Neural cell (in vitro differentiated cells): ENCODE measurements at regions not wholly inside any gene's neighbourhood (a gene's known extent, or its start where the extent isn't known, plus 50 kb on each side); places are given as distances from the start of the nearest gene placed in this dataset.
A peak's percentile ranks its signal among the peaks of the same experiment; 100 is the strongest.

Source experiments
- H2AFZ ChIP-seq: fragments of 200-600, 300-800 bp; sonication (generic), shearing (Covaris generic); 2 replicates; pipeline ENCODE4 v1.6.0; 2014; ENCODE audit warnings: low read depth, mild to moderate bottlenecking, antibody characterized with exemption, low read length, moderate library complexity
- H3F3A ChIP-seq: fragments of 200-600 bp; shearing (Covaris generic); 2 replicates; pipeline ENCODE4 v1.6.1; 2016; ENCODE audit warnings: mild to moderate bottlenecking, moderate library complexity, mixed read lengths, antibody characterized with exemption, low read length; ENCODE audit not compliant: insufficient read depth, poor library complexity, severe bottlenecking
- H3K27ac ChIP-seq: fragments of 200-600, 300-800 bp; sonication (generic), shearing (Covaris generic); 2 replicates; pipeline ENCODE4 v1.5.1; 2014; ENCODE audit warnings: mild to moderate bottlenecking, low read length, moderate library complexity
- H3K27me3 ChIP-seq: fragments of 300-800, 200-600 bp; sonication (generic), shearing (Covaris generic); 2 replicates; pipeline ENCODE4 v1.6.0; 2014; ENCODE audit warnings: mild to moderate bottlenecking, low read depth, low read length, moderate library complexity; ENCODE audit not compliant: insufficient read depth
- H3K36me3 ChIP-seq: fragments of 300-800, 200-600 bp; sonication (generic), shearing (Covaris generic); 2 replicates; pipeline ENCODE4 v1.5.1; 2014; ENCODE audit warnings: mild to moderate bottlenecking, antibody characterized with exemption, low read length, moderate library complexity; ENCODE audit not compliant: insufficient read depth
- H3K4me2 ChIP-seq: fragments of 300-800, 200-600 bp; sonication (generic), shearing (Covaris generic); 2 replicates; pipeline ENCODE4 v1.6.0; 2014; ENCODE audit warnings: mild to moderate bottlenecking, low read length
- H3K4me3 ChIP-seq: fragments of 300-800, 200-600 bp; sonication (generic), shearing (Covaris generic); 2 replicates; pipeline ENCODE4 v1.5.1; 2014; ENCODE audit warnings: mild to moderate bottlenecking, low read length, moderate library complexity
- H3K79me2 ChIP-seq: fragments of 200-600 bp; shearing (Covaris generic); replicated peaks from 2 replicates; pipeline ENCODE4 v1.6.0; 2014; ENCODE audit warnings: mild to moderate bottlenecking, low read length, moderate library complexity; ENCODE audit not compliant: insufficient read depth
- H3K9ac ChIP-seq: fragments of 300-800, 200-600 bp; sonication (generic), shearing (Covaris generic); 2 replicates; pipeline ENCODE4 v1.6.1; 2016; ENCODE audit warnings: mild to moderate bottlenecking, low read length, mixed read lengths
- H3K9me2 ChIP-seq: fragments of 200-600 bp; shearing (Covaris generic); 2 replicates; pipeline ENCODE4 v1.6.1; 2016; ENCODE audit warnings: mild to moderate bottlenecking, low read length, mixed read lengths; ENCODE audit not compliant: insufficient read depth
- H3K9me3 ChIP-seq: fragments of 200-600, 300-800 bp; sonication (generic), shearing (Covaris generic); 2 replicates; pipeline ENCODE4 v1.6.1; 2016; ENCODE audit warnings: mild to moderate bottlenecking, mixed run types, low read length, moderate library complexity, mixed read lengths
- H4K20me1 ChIP-seq: fragments of 200-600 bp; shearing (Covaris generic); 2 replicates; pipeline ENCODE4 v1.6.1; 2016; ENCODE audit warnings: mild to moderate bottlenecking, mixed run types; ENCODE audit not compliant: insufficient read depth
- CTCF ChIP-seq: fragments of 450-650 bp; IDR thresholded peaks from 2 replicates; pipeline ENCODE4 v1.5.1; 2014; ENCODE audit warnings: antibody characterized with exemption, mild to moderate bottlenecking, moderate library complexity; ENCODE audit not compliant: poor library complexity, severe bottlenecking
- EP300 ChIP-seq: fragments of 450-650 bp; conservative IDR thresholded peaks from 2 replicates; pipeline ENCODE4 v1.6.1; 2014; ENCODE audit warnings: antibody characterized with exemption, mild to moderate bottlenecking, moderate library complexity; ENCODE audit not compliant: poor library complexity, severe bottlenecking
- EZH2 ChIP-seq: fragments of 200-600, 300-800 bp; shearing (Covaris generic), sonication (generic); IDR thresholded peaks from 2 replicates; pipeline ENCODE4 v1.6.1; 2014; ENCODE audit warnings: antibody characterized with exemption, low read length, borderline replicate concordance, mild to moderate bottlenecking; ENCODE audit not compliant: insufficient read depth, poor library complexity, severe bottlenecking
- MXI1 ChIP-seq: fragments of 450-650 bp; conservative IDR thresholded peaks from 2 replicates; pipeline ENCODE4 v1.6.1; 2014; ENCODE audit warnings: antibody characterized with exemption, mild to moderate bottlenecking; ENCODE audit not compliant: poor library complexity, severe bottlenecking
- POLR2AphosphoS5 ChIP-seq: IDR thresholded peaks from 2 replicates; pipeline ENCODE4 v1.6.1; 2012
- RAD21 ChIP-seq: fragments of 450-650 bp; conservative IDR thresholded peaks from 2 replicates; pipeline ENCODE4 v1.6.1; 2014; ENCODE audit warnings: antibody characterized with exemption, mild to moderate bottlenecking, moderate library complexity
- REST ChIP-seq: IDR thresholded peaks from 2 replicates; pipeline ENCODE4 v1.6.1; 2012; ENCODE audit warnings: borderline replicate concordance
- SMC3 ChIP-seq: fragments of 450-650 bp; conservative IDR thresholded peaks from 2 replicates; pipeline ENCODE4 v1.6.1; 2014; ENCODE audit warnings: antibody characterized with exemption, mild to moderate bottlenecking, moderate library complexity; ENCODE audit not compliant: poor library complexity
- TAF1 ChIP-seq: IDR thresholded peaks from 2 replicates; pipeline ENCODE4 v1.6.1; 2012; ENCODE audit warnings: low read depth

- no peaks in the 10 kb centered on the region for H4K20me1 ChIP-seq
- TF ChIP-seq EZH2 (no peak), SMC3 (no peak), REST (peak; percentile 46), CTCF (no peak), TAF1 (no peak), RAD21 (no peak), POLR2AphosphoS5 (peak; percentile 77), EP300 (peak; percentile 98)
- H3K9ac ChIP-seq, result no peak overlapping the region
- H3K27ac ChIP-seq, result peak overlapping the region; percentile 69
- H3K4me3 ChIP-seq, result no peak overlapping the region
- no peaks in the 10 kb centered on the region for H3K36me3 ChIP-seq
- H3K27me3 ChIP-seq, result no peaks in the 10 kb centered on the region
- no peaks in the 10 kb centered on the region for H3K9me2 ChIP-seq
- H2AFZ ChIP-seq, result no peak overlapping the region
- H3F3A ChIP-seq, result no peaks in the 10 kb centered on the region
- H3K4me2 ChIP-seq, result no peak overlapping the region
- no peaks in the 10 kb centered on the region for H3K79me2 ChIP-seq
- no peaks in the 10 kb centered on the region for H3K9me3 ChIP-seq
These were observed 254.5 kb downstream of the DSEL start for GRCh38 chr18:67261931-67262552.

- no peaks in the 10 kb centered on the region for H3K9me2 ChIP-seq
These were observed 255.7 kb downstream of the DSEL start for GRCh38 chr18:67260841-67261240.

More at GRCh38 chr18:67260841-67261240, 255.7 kb downstream of the DSEL start:
- H3K4me3 ChIP-seq, result no peak overlapping the region
- H3F3A ChIP-seq, result no peaks in the 10 kb centered on the region
- H3K9me3 ChIP-seq, result no peaks in the 10 kb centered on the region
- H2AFZ ChIP-seq, result no peak overlapping the region
- H3K4me2 ChIP-seq, result no peak overlapping the region
- no peaks in the 10 kb centered on the region for H3K36me3 ChIP-seq
- H3K27ac ChIP-seq, result peak overlapping the region; percentile 69
- no peak overlapping the region for H3K9ac ChIP-seq
- TF ChIP-seq EZH2 (no peak), CTCF (no peak), SMC3 (no peak), TAF1 (no peak), RAD21 (no peak), POLR2AphosphoS5 (no peak), MXI1 (no peak), REST (no peak), EP300 (no peak)
- H3K27me3 ChIP-seq, result no peaks in the 10 kb centered on the region
- H4K20me1 ChIP-seq, result no peaks in the 10 kb centered on the region
- H3K79me2 ChIP-seq, result no peaks in the 10 kb centered on the region
